GM23338 (cell line): ENCODE measurements at regions not wholly inside any gene's neighbourhood (a gene's known extent, or its start where the extent isn't known, plus 50 kb on each side); places are given as distances from the start of the nearest gene placed in this dataset.

ENCODE experiments used
- ATAC-seq: fragments of 200-7000 bp; cut with Tn5 transposase; 3 replicates; pipeline ENCODE4 v1.9.1; 2020
- DNase-seq: peaks from one replicate; pipeline ENCODE4 v3.0.0-alpha.2; 2015; ENCODE audit warnings: low spot score
- H2AFZ ChIP-seq: fragments of 200-600 bp; sonication (generic); 2 replicates; pipeline ENCODE4 v1.8.0; 2016; ENCODE audit warnings: antibody characterized with exemption, mild to moderate bottlenecking, moderate library complexity
- H3F3A ChIP-seq: fragments of 200-600 bp; sonication (generic); replicated peaks from 2 replicates; pipeline ENCODE4 v1.8.0; 2017; ENCODE audit warnings: antibody characterized with exemption, mixed run types, low read depth
- H3K27ac ChIP-seq: fragments of 200-600 bp; sonication (generic); 2 replicates; pipeline ENCODE4 v1.6.1; 2016; ENCODE audit warnings: low read depth
- H3K27me3 ChIP-seq: fragments of 200-600 bp; sonication (generic); 2 replicates; pipeline ENCODE4 v1.8.0; 2016; ENCODE audit warnings: mild to moderate bottlenecking, mixed run types, moderate library complexity; ENCODE audit not compliant: insufficient read depth
- H3K36me3 ChIP-seq: fragments of 200-600 bp; sonication (generic); 2 replicates; pipeline ENCODE4 v1.8.0; 2016; ENCODE audit warnings: mild to moderate bottlenecking; ENCODE audit not compliant: insufficient read depth
- H3K4me1 ChIP-seq: fragments of 200-600 bp; sonication (generic); 2 replicates; pipeline ENCODE4 v1.8.0; 2016; ENCODE audit warnings: mild to moderate bottlenecking, moderate library complexity; ENCODE audit not compliant: insufficient read depth
- H3K4me2 ChIP-seq: fragments of 200-600 bp; sonication (generic); 2 replicates; pipeline ENCODE4 v1.7.1; 2017; ENCODE audit warnings: mixed run types
- H3K4me3 ChIP-seq: fragments of 200-600 bp; sonication (generic); 2 replicates; pipeline ENCODE4 v1.6.1; 2016; ENCODE audit warnings: mixed run types
- H3K79me2 ChIP-seq: fragments of 200-600 bp; sonication (generic); replicated peaks from 2 replicates; pipeline ENCODE4 v1.8.0; 2017; ENCODE audit warnings: mild to moderate bottlenecking; ENCODE audit not compliant: insufficient read depth
- H3K9me2 ChIP-seq: fragments of 200-600 bp; sonication (generic); 2 replicates; pipeline ENCODE4 v1.8.0; 2017; ENCODE audit not compliant: insufficient read depth
- H4K20me1 ChIP-seq: fragments of 200-600 bp; sonication (generic); replicated peaks from 2 replicates; pipeline ENCODE4 v1.8.0; 2017; ENCODE audit warnings: mild to moderate bottlenecking; ENCODE audit not compliant: insufficient read depth
- H3K27ac Mint-ChIP-seq: 2 replicates; pipeline ENCODE4 v1.8.0; 2020; ENCODE audit warnings: inconsistent platforms, mild to moderate bottlenecking, moderate library complexity, mixed read lengths
- H3K27me3 Mint-ChIP-seq: 3 replicates; pipeline ENCODE4 v1.8.0; 2022; ENCODE audit warnings: low read depth, mild to moderate bottlenecking, moderate library complexity, mixed read lengths, inconsistent platforms; ENCODE audit not compliant: insufficient read depth, poor library complexity
- H3K36me3 Mint-ChIP-seq: 3 replicates; pipeline ENCODE4 v1.8.0; 2021; ENCODE audit warnings: low read depth, mild to moderate bottlenecking, inconsistent platforms, moderate library complexity, mixed read lengths
- H3K4me1 Mint-ChIP-seq: 3 replicates; pipeline ENCODE4 v1.8.0; 2020; ENCODE audit warnings: mild to moderate bottlenecking, inconsistent platforms, mixed read lengths
- H3K4me3 Mint-ChIP-seq: 3 replicates; pipeline ENCODE4 v1.8.0; 2021; ENCODE audit warnings: moderate library complexity, mild to moderate bottlenecking, inconsistent platforms, mixed read lengths
- H3K9me3 Mint-ChIP-seq: 3 replicates; pipeline ENCODE4 v1.8.0; 2020; ENCODE audit warnings: moderate library complexity, mild to moderate bottlenecking, inconsistent platforms, mixed read lengths
- CREB1 ChIP-seq: fragments of 250-450 bp; sonication (Bioruptor Pico); IDR thresholded peaks from 2 replicates; pipeline ENCODE4 v1.5.0; 2020; ENCODE audit warnings: low read depth, mild to moderate bottlenecking, moderate library complexity
- EZH2 ChIP-seq: fragments of 200-600 bp; sonication (generic); IDR thresholded peaks from one replicate; pipeline ENCODE4 v1.8.0; 2017; ENCODE audit warnings: antibody characterized with exemption, mild to moderate bottlenecking, low read depth; ENCODE audit not compliant: unreplicated experiment
- EZH2phosphoT487 ChIP-seq: fragments of 200-600 bp; sonication (generic); IDR thresholded peaks from one replicate; pipeline ENCODE4 v1.8.1; 2018; ENCODE audit warnings: antibody characterized with exemption; ENCODE audit not compliant: unreplicated experiment
- JUNB ChIP-seq: IDR thresholded peaks from one replicate; pipeline ENCODE4 v1.6.1; 2016; ENCODE audit warnings: antibody characterized with exemption; ENCODE audit not compliant: unreplicated experiment
- NANOG ChIP-seq: IDR thresholded peaks from 2 replicates; pipeline ENCODE4 v1.6.1; 2016; ENCODE audit warnings: antibody characterized with exemption, borderline replicate concordance
- POLR2AphosphoS5 ChIP-seq: IDR thresholded peaks from 2 replicates; pipeline ENCODE4 v1.6.1; 2016; ENCODE audit warnings: antibody characterized with exemption, low read depth
- STAT1 ChIP-seq: IDR thresholded peaks from one replicate; pipeline ENCODE4 v1.6.1; 2016; ENCODE audit warnings: antibody characterized with exemption; ENCODE audit not compliant: unreplicated experiment
- ZNF114 ChIP-seq: fragments of 250-450 bp; sonication (Bioruptor Pico); IDR thresholded peaks from 2 replicates; pipeline ENCODE4 v1.5.0; 2020; ENCODE audit warnings: mild to moderate bottlenecking, moderate library complexity
- ZNF331 ChIP-seq: fragments of 250-450 bp; sonication (Bioruptor Pico); IDR thresholded peaks from 2 replicates; pipeline ENCODE4 v1.5.0; 2020; ENCODE audit warnings: low read depth, mild to moderate bottlenecking, moderate library complexity
- TF ChIP-seq, protein P1 (sequence below): fragments of 250-450 bp; sonication (Bioruptor Pico); IDR thresholded peaks from 2 replicates; pipeline ENCODE4 v1.5.0; 2020; ENCODE audit warnings: mild to moderate bottlenecking, moderate library complexity
- TF ChIP-seq, protein P2 (sequence below): IDR thresholded peaks from 2 replicates; pipeline ENCODE4 v1.6.1; 2016; ENCODE audit warnings: antibody characterized with exemption
- TF ChIP-seq, protein P3 (sequence below): IDR thresholded peaks from one replicate; pipeline ENCODE4 v1.6.1; 2018; ENCODE audit warnings: antibody characterized with exemption; ENCODE audit not compliant: unreplicated experiment
- TF ChIP-seq, protein P4 (sequence below), 2 experiments: fragments of 200-600 bp in 1 of 2; sonication (generic) in 1 of 2; conservative IDR thresholded peaks; 2 replicates each; pipeline versions ENCODE4 v1.5.1 to v1.6.1; 2016 to 2017; ENCODE audit warnings: antibody characterized with exemption in 2 of 2, low read depth in 2 of 2, mild to moderate bottlenecking in 2 of 2, moderate library complexity in 1 of 2

DNA sequence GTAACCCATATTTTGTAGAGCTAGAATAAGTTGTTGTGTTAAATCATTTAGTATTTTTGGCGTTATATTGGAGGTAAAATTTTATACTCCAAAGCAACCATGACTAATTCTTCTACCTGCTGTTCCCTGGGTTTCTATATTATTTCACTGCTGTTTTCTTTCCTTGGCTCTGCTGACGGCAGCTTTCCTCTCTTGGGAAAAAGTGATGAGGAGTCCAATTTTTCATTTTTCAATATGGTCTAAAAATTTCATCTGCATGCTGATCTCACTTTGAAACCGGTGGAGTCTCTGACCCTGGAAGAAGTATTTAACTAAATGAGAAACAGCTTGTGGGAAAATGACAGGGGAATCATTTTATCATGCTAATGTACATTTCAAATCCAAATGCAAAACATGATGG, 110.2 kb downstream of the IFI44 start:
- Mint-ChIP-seq H3K4me3 (no peak overlapping the region), H3K4me1 (no peaks in the 10 kb centered on the region), H3K9me3 (peaks cover 10% of the 10 kb centered on the region), H3K27ac (no peak overlapping the region), H3K36me3 (peaks cover 3% of the 10 kb centered on the region; the same call in 1 of the 3 replicates), H3K27me3 (no peaks in the 10 kb centered on the region)
- DNase-seq (no peak), ATAC-seq (no peak)
- Histone ChIP-seq H3K9me2 (peaks cover 6% of the 10 kb centered on the region), H3F3A (no peaks in the 10 kb centered on the region), H3K4me2 (no peak overlapping the region), H3K79me2 (no peaks in the 10 kb centered on the region), H4K20me1 (no peaks in the 10 kb centered on the region), H3K27me3 (no peaks in the 10 kb centered on the region), H2AFZ (no peak overlapping the region), H3K4me1 (no peaks in the 10 kb centered on the region), H3K27ac (no peak overlapping the region), H3K36me3 (no peaks in the 10 kb centered on the region), H3K4me3 (no peak overlapping the region)
- no peak for TF ChIP-seq JUNB
- TF ChIP-seq, protein P1, sequence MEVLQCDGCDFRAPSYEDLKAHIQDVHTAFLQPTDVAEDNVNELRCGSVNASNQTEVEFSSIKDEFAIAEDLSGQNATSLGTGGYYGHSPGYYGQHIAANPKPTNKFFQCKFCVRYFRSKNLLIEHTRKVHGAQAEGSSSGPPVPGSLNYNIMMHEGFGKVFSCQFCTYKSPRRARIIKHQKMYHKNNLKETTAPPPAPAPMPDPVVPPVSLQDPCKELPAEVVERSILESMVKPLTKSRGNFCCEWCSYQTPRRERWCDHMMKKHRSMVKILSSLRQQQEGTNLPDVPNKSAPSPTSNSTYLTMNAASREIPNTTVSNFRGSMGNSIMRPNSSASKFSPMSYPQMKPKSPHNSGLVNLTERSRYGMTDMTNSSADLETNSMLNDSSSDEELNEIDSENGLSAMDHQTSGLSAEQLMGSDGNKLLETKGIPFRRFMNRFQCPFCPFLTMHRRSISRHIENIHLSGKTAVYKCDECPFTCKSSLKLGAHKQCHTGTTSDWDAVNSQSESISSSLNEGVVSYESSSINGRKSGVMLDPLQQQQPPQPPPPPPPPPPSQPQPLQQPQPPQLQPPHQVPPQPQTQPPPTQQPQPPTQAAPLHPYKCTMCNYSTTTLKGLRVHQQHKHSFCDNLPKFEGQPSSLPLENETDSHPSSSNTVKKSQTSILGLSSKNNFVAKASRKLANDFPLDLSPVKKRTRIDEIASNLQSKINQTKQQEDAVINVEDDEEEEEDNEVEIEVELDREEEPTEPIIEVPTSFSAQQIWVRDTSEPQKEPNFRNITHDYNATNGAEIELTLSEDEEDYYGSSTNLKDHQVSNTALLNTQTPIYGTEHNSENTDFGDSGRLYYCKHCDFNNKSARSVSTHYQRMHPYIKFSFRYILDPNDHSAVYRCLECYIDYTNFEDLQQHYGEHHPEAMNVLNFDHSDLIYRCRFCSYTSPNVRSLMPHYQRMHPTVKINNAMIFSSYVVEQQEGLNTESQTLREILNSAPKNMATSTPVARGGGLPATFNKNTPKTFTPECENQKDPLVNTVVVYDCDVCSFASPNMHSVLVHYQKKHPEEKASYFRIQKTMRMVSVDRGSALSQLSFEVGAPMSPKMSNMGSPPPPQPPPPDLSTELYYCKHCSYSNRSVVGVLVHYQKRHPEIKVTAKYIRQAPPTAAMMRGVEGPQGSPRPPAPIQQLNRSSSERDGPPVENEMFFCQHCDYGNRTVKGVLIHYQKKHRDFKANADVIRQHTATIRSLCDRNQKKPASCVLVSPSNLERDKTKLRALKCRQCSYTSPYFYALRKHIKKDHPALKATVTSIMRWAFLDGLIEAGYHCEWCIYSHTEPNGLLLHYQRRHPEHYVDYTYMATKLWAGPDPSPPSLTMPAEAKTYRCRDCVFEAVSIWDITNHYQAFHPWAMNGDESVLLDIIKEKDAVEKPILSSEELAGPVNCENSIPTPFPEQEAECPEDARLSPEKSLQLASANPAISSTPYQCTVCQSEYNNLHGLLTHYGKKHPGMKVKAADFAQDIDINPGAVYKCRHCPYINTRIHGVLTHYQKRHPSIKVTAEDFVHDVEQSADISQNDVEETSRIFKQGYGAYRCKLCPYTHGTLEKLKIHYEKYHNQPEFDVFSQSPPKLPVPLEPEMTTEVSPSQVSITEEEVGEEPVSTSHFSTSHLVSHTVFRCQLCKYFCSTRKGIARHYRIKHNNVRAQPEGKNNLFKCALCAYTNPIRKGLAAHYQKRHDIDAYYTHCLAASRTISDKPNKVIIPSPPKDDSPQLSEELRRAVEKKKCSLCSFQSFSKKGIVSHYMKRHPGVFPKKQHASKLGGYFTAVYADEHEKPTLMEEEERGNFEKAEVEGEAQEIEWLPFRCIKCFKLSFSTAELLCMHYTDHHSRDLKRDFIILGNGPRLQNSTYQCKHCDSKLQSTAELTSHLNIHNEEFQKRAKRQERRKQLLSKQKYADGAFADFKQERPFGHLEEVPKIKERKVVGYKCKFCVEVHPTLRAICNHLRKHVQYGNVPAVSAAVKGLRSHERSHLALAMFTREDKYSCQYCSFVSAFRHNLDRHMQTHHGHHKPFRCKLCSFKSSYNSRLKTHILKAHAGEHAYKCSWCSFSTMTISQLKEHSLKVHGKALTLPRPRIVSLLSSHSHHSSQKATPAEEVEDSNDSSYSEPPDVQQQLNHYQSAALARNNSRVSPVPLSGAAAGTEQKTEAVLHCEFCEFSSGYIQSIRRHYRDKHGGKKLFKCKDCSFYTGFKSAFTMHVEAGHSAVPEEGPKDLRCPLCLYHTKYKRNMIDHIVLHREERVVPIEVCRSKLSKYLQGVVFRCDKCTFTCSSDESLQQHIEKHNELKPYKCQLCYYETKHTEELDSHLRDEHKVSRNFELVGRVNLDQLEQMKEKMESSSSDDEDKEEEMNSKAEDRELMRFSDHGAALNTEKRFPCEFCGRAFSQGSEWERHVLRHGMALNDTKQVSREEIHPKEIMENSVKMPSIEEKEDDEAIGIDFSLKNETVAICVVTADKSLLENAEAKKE: no peak
- no peak for TF ChIP-seq ZNF331 (CRISPR knock-in tag)
- no peak for TF ChIP-seq CREB1 (CRISPR knock-in tag)
- no peak for TF ChIP-seq STAT1
- TF ChIP-seq POLR2AphosphoS5: no peak
- TF ChIP-seq, protein P2, sequence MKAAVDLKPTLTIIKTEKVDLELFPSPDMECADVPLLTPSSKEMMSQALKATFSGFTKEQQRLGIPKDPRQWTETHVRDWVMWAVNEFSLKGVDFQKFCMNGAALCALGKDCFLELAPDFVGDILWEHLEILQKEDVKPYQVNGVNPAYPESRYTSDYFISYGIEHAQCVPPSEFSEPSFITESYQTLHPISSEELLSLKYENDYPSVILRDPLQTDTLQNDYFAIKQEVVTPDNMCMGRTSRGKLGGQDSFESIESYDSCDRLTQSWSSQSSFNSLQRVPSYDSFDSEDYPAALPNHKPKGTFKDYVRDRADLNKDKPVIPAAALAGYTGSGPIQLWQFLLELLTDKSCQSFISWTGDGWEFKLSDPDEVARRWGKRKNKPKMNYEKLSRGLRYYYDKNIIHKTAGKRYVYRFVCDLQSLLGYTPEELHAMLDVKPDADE: no peak
- TF ChIP-seq, protein P3, sequence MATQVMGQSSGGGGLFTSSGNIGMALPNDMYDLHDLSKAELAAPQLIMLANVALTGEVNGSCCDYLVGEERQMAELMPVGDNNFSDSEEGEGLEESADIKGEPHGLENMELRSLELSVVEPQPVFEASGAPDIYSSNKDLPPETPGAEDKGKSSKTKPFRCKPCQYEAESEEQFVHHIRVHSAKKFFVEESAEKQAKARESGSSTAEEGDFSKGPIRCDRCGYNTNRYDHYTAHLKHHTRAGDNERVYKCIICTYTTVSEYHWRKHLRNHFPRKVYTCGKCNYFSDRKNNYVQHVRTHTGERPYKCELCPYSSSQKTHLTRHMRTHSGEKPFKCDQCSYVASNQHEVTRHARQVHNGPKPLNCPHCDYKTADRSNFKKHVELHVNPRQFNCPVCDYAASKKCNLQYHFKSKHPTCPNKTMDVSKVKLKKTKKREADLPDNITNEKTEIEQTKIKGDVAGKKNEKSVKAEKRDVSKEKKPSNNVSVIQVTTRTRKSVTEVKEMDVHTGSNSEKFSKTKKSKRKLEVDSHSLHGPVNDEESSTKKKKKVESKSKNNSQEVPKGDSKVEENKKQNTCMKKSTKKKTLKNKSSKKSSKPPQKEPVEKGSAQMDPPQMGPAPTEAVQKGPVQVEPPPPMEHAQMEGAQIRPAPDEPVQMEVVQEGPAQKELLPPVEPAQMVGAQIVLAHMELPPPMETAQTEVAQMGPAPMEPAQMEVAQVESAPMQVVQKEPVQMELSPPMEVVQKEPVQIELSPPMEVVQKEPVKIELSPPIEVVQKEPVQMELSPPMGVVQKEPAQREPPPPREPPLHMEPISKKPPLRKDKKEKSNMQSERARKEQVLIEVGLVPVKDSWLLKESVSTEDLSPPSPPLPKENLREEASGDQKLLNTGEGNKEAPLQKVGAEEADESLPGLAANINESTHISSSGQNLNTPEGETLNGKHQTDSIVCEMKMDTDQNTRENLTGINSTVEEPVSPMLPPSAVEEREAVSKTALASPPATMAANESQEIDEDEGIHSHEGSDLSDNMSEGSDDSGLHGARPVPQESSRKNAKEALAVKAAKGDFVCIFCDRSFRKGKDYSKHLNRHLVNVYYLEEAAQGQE: no peak
- no peak for TF ChIP-seq EZH2phosphoT487
- TF ChIP-seq, protein P4, sequence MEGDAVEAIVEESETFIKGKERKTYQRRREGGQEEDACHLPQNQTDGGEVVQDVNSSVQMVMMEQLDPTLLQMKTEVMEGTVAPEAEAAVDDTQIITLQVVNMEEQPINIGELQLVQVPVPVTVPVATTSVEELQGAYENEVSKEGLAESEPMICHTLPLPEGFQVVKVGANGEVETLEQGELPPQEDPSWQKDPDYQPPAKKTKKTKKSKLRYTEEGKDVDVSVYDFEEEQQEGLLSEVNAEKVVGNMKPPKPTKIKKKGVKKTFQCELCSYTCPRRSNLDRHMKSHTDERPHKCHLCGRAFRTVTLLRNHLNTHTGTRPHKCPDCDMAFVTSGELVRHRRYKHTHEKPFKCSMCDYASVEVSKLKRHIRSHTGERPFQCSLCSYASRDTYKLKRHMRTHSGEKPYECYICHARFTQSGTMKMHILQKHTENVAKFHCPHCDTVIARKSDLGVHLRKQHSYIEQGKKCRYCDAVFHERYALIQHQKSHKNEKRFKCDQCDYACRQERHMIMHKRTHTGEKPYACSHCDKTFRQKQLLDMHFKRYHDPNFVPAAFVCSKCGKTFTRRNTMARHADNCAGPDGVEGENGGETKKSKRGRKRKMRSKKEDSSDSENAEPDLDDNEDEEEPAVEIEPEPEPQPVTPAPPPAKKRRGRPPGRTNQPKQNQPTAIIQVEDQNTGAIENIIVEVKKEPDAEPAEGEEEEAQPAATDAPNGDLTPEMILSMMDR (conservative IDR thresholded peaks at IDR 0.05; ENCODE audit: low read depth in 2 of 2): no peak
- no peak for TF ChIP-seq NANOG
- TF ChIP-seq EZH2: no peak
- TF ChIP-seq ZNF114 (CRISPR knock-in tag): no peak
